Type B pancreatic cell (in vitro differentiated cells): ENCODE measurements at regions not wholly inside any gene's neighbourhood (a gene's known extent, or its start where the extent isn't known, plus 50 kb on each side); places are given as distances from the start of the nearest gene placed in this dataset.
"Not testable (repeated sequence)": the region's sequence is repeated elsewhere in the genome, so short reads cannot be mapped to it uniquely, and the experiment has no call there.

Experiments
- DNase-seq: peaks from one replicate; pipeline ENCODE4 v3.0.0; 2021; ENCODE audit warnings: mixed read lengths; ENCODE audit not compliant: unreplicated experiment; ENCODE audit errors: extremely low spot score
- H3K27ac Mint-ChIP-seq: 2 replicates; pipeline ENCODE4 v1.8.0; 2021; ENCODE audit warnings: mild to moderate bottlenecking, mixed read lengths
- H3K27me3 Mint-ChIP-seq: 2 replicates; pipeline ENCODE4 v1.8.0; 2021; ENCODE audit warnings: mixed read lengths
- H3K36me3 Mint-ChIP-seq: 2 replicates; pipeline ENCODE4 v1.8.0; 2021; ENCODE audit warnings: mixed read lengths
- H3K4me1 Mint-ChIP-seq: one replicate; pipeline ENCODE4 v1.8.0; 2021; ENCODE audit warnings: mixed read lengths; ENCODE audit not compliant: unreplicated experiment
- H3K4me3 Mint-ChIP-seq: 2 replicates; pipeline ENCODE4 v1.8.0; 2021; ENCODE audit warnings: mild to moderate bottlenecking, mixed read lengths
- H3K9me3 Mint-ChIP-seq: 2 replicates; pipeline ENCODE4 v1.8.0; 2021; ENCODE audit warnings: mixed read lengths
- TF ChIP-seq, protein P1 (sequence below): fragments of 200-600 bp; sonication (generic); conservative IDR thresholded peaks from 2 replicates; pipeline ENCODE4 v1.5.0; 2021; ENCODE audit warnings: antibody characterized with exemption, mild to moderate bottlenecking

DNA sequence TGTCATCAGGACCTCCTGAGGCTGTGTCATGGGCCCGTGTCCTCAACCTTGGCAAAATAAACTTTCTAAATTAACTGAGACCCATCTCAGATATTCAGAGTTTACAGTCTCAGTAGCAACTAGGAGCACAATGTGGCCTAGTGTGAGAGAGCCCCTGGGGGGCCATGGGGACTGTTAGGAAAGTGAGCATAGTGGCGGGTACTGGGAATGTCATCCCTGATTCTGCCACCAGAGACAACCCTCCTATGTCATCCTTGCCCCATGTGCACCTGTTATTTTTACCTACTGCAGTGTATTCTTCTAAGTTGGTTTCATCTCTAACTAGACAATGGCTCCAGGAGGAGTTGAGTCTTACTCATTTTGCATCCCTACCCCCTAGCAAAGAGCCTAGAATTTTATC is 78.6 kb downstream of the CCDC71L start:
- Mint-ChIP-seq H3K9me3 (no peaks in the 10 kb centered on the region), H3K36me3 (no peaks in the 10 kb centered on the region), H3K4me3 (no peak overlapping the region), H3K27me3 (peaks cover 6% of the 10 kb centered on the region), H3K4me1 (no peaks in the 10 kb centered on the region), H3K27ac (no peak overlapping the region)
- TF ChIP-seq, protein P1, sequence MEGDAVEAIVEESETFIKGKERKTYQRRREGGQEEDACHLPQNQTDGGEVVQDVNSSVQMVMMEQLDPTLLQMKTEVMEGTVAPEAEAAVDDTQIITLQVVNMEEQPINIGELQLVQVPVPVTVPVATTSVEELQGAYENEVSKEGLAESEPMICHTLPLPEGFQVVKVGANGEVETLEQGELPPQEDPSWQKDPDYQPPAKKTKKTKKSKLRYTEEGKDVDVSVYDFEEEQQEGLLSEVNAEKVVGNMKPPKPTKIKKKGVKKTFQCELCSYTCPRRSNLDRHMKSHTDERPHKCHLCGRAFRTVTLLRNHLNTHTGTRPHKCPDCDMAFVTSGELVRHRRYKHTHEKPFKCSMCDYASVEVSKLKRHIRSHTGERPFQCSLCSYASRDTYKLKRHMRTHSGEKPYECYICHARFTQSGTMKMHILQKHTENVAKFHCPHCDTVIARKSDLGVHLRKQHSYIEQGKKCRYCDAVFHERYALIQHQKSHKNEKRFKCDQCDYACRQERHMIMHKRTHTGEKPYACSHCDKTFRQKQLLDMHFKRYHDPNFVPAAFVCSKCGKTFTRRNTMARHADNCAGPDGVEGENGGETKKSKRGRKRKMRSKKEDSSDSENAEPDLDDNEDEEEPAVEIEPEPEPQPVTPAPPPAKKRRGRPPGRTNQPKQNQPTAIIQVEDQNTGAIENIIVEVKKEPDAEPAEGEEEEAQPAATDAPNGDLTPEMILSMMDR: no peak
- no peak for DNase-seq

DNA sequence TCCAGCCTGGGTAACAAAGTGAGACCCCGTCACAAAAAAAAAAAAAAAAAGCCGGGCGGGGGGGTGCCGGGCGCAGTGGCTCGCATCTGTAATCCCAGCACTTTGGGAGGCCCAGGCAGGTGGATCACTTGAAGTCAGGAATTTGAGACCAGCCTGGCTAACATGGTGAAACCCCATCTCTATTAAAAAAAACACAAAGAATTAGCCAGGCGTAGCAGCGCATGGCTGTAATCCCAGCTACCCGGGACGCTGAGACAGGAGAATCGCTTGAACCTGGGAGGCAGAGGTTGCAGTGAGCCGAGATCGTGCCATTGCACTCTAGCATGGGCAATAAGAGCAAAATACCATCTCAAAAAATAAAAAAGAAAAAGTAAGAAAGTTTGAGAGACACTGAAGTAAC is 81.9 kb downstream of the CCDC71L start:
- not testable (repeated sequence) for H3K36me3 Mint-ChIP-seq, DNase-seq, H3K4me1 Mint-ChIP-seq, H3K27ac Mint-ChIP-seq, H3K9me3 Mint-ChIP-seq, H3K4me3 Mint-ChIP-seq, H3K27me3 Mint-ChIP-seq

DNA sequence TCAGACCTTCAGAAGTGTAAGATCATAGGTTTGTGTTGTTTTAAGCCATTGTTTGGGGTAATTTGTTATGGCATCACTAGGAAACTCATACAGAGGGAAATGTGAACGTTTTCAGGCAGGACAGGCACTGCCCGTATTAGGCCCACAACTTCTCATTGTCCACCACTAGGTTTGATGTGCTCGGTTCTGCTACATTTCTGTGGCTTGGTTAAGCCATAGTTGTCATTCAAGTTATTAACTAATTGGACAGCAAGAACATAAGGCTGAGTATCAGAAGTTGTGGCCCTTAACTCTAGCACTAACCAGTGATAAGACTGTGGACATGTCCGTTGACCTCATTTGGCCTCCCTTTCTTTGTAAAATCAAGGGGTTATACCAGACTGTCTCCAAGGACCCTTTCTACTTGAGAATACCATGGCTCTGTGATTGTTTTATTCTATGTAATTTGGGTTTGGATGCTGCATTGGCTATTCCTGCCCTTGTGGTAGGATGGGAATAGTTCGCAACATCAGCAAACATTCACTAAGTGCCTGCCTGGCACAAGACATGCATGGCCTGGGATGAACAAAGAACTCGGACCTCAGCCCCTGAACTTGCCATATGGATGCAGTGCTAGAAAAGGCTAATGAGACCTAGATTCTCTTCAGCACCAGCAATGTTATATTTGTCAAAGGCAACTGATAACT is 85.7 kb downstream of the CCDC71L start:
- H3K4me1 Mint-ChIP-seq: no peaks in the 10 kb centered on the region
- H3K27ac Mint-ChIP-seq: no peak overlapping the region
- H3K27me3 Mint-ChIP-seq: no peaks in the 10 kb centered on the region
- TF ChIP-seq, protein P1: no peak
- DNase-seq: no peak
- no peaks in the 10 kb centered on the region for H3K36me3 Mint-ChIP-seq
- H3K9me3 Mint-ChIP-seq: peaks cover 4% of the 10 kb centered on the region
- no peak overlapping the region for H3K4me3 Mint-ChIP-seq

DNA sequence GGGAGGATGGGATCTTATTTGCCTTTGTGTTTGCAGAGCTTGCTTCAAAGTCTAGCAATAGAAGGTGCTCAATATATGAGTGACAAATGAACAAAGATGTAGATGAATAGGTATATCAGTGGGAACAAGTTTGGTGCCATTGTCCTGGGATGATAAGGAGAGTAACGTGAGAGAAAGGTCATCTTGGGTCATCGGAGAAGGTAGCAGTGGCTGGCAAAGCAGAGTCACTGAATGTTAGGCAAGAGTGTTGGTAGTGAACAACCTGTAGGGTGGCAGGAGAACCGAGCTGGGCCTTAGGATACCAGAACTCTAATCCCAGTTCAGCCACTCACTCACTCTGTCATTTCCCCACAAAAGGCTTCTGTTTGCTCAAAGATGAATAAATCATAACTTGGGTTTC is 87.2 kb downstream of the CCDC71L start:
- TF ChIP-seq, protein P1: no peak
- no peak overlapping the region for H3K4me3 Mint-ChIP-seq
- peaks cover 10% of the 10 kb centered on the region for H3K9me3 Mint-ChIP-seq
- DNase-seq: no peak
- H3K4me1 Mint-ChIP-seq: peaks cover 8% of the 10 kb centered on the region
- no peak overlapping the region for H3K27ac Mint-ChIP-seq
- no peaks in the 10 kb centered on the region for H3K27me3 Mint-ChIP-seq
- no peaks in the 10 kb centered on the region for H3K36me3 Mint-ChIP-seq

DNA sequence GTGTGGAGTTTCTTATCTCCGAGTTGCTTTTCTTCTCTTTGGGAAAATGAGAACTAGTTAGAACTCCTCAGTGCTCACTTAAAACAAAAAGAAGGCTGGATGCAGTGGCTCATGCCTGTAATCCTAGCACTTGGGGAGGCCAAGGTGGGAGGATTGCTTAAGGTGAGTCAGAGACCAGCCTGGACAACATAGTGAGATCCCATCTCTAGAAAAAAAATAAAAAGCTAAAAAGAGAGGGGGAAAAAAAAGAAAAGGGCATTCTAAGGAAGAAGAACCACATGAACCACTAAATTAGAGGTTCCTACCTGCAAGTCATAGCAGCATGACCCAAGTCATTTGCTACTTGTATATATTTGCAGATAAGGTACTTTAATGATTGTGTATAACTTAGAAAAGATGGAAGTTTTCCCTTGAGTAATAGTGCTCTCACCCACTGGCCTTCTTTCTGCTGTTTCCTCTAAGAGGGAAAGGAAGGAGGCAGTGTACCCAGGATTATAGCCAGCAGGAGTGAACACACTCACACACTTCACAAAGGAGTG is 87.8 kb downstream of the CCDC71L start:
- peaks cover 13% of the 10 kb centered on the region for H3K4me1 Mint-ChIP-seq
- no peaks in the 10 kb centered on the region for H3K27me3 Mint-ChIP-seq
- H3K4me3 Mint-ChIP-seq: no peak overlapping the region
- no peaks in the 10 kb centered on the region for H3K36me3 Mint-ChIP-seq
- TF ChIP-seq, protein P1: no peak
- no peak overlapping the region for H3K27ac Mint-ChIP-seq
- DNase-seq: no peak
- peaks cover 13% of the 10 kb centered on the region for H3K9me3 Mint-ChIP-seq

DNA sequence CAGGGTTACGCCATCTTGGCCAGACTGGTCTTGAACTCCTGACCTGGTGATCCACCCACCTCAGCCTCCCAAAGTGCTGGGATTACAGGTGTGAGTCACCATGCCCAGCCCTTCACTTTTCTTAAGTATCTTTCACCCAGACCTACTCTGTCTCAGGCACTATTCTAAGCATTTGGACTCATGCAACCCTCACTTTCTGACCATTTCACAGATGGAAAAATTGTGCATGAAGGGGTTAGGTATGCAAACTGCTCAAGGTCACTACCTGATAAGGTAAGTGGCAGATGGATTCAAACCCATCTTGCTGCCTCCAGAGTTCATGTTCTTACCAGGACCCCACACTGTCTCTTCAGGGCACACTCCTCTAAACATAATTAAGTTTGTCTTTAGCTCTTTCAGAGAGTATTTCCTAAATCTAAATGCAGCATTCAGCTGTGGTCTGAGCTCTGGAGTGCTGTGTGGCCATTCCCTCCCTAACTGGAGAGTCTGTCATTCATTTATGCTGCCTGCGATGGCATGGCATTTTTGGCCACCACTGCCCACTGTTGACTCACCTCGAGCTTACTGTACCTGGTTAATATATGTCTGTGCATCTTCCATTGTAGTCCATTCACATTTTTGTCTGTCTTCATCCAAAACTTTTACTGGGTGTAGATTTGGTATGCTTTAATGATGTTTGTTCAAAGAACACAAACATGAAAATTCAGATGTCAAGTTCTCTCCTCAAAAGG is 88.4 kb downstream of the CCDC71L start:
- peaks cover 13% of the 10 kb centered on the region for H3K9me3 Mint-ChIP-seq
- no peak overlapping the region for H3K4me3 Mint-ChIP-seq
- peaks cover 13% of the 10 kb centered on the region for H3K4me1 Mint-ChIP-seq
- H3K27me3 Mint-ChIP-seq: no peaks in the 10 kb centered on the region
- DNase-seq: no peak
- H3K27ac Mint-ChIP-seq: no peak overlapping the region
- TF ChIP-seq, protein P1: no peak
- H3K36me3 Mint-ChIP-seq: no peaks in the 10 kb centered on the region
